Natural killer cell treated with Interleukin-12 subunit alpha and Interleukin-12 subunit beta and Interleukin-15 and Interleukin-18, amount 100 ng/mL, for 72 hours (primary cell): ENCODE measurements at regions not wholly inside any gene's neighbourhood (a gene's known extent, or its start where the extent isn't known, plus 50 kb on each side); places are given as distances from the start of the nearest gene placed in this dataset.
"Not testable (repeated sequence)": the region's sequence is repeated elsewhere in the genome, so short reads cannot be mapped to it uniquely, and the experiment has no call there.

ENCODE experiments used
- ATAC-seq, 2 donors: fragments of 150-1000 bp; cut with Tn5 transposase in 1 of 2; sonication (Bioruptor Pico), chemical (Tn5 transposase) in 1 of 2; 2 replicates each; pipeline ENCODE4 v1.10.0; 2021
- DNase-seq: peaks from one replicate; pipeline ENCODE4 v3.0.0; 2022; ENCODE audit warnings: low spot score
- H3K27ac Mint-ChIP-seq, 2 donors: 1 replicate in 1 of 2; 2 replicates in 1 of 2; pipeline ENCODE4 v1.8.0; 2022; ENCODE audit warnings: mixed read lengths in 2 of 2, mild to moderate bottlenecking in 1 of 2, moderate library complexity in 1 of 2
- H3K27me3 Mint-ChIP-seq, 2 donors: 1 replicate in 1 of 2; 2 replicates in 1 of 2; pipeline ENCODE4 v1.8.0; 2022; ENCODE audit warnings: mixed read lengths in 2 of 2
- H3K36me3 Mint-ChIP-seq: one replicate; pipeline ENCODE4 v1.8.0; 2022; ENCODE audit warnings: mixed read lengths
- H3K4me1 Mint-ChIP-seq, 2 donors: 1 replicate in 1 of 2; 2 replicates in 1 of 2; pipeline ENCODE4 v1.8.0; 2022; ENCODE audit warnings: low read depth in 2 of 2, mixed read lengths in 2 of 2, mild to moderate bottlenecking in 1 of 2
- H3K4me3 Mint-ChIP-seq: one replicate; pipeline ENCODE4 v1.8.0; 2022; ENCODE audit warnings: mixed read lengths
- H3K9me3 Mint-ChIP-seq: 2 replicates; pipeline ENCODE4 v1.8.0; 2022; ENCODE audit warnings: mixed read lengths

GRCh38 chr6:98335594-98335993 lies 498.8 kb upstream of the POU3F2 start:
- Mint-ChIP-seq H3K27me3 (no peaks in the 10 kb centered on the region), H3K4me1 (no peaks in the 10 kb centered on the region), H3K36me3 (no peaks in the 10 kb centered on the region), H3K9me3 (peaks cover 10% of the 10 kb centered on the region), H3K27ac (no peak overlapping the region), H3K4me3 (no peak overlapping the region)
- DNase-seq (no peak), ATAC-seq (no peak)

- Mint-ChIP-seq H3K4me3 (no peak overlapping the region), H3K36me3 (no peaks in the 10 kb centered on the region), H3K9me3 (peaks cover 10% of the 10 kb centered on the region), H3K4me1 (no peaks in the 10 kb centered on the region), H3K27me3 (no peaks in the 10 kb centered on the region), H3K27ac (no peak overlapping the region)
- DNase-seq (no peak), ATAC-seq (no peak)
Measured at GRCh38 chr6:98339506-98339905, 494.9 kb upstream of the POU3F2 start.

- no peak for ATAC-seq
- no peak for DNase-seq
- Mint-ChIP-seq H3K27ac (no peak overlapping the region), H3K4me1 (no peaks in the 10 kb centered on the region), H3K4me3 (no peak overlapping the region), H3K27me3 (no peaks in the 10 kb centered on the region), H3K36me3 (no peaks in the 10 kb centered on the region), H3K9me3 (peaks cover 9% of the 10 kb centered on the region)
Measured at GRCh38 chr6:98343004-98343403, 491.4 kb upstream of the POU3F2 start.

GRCh38 chr6:98343797-98344196 lies 490.6 kb upstream of the POU3F2 start:
- DNase-seq: no peak
- Mint-ChIP-seq H3K27ac (no peak overlapping the region), H3K36me3 (no peaks in the 10 kb centered on the region), H3K27me3 (no peaks in the 10 kb centered on the region), H3K4me3 (no peak overlapping the region), H3K4me1 (no peaks in the 10 kb centered on the region), H3K9me3 (peaks cover 4% of the 10 kb centered on the region)
- ATAC-seq: no peak

- Mint-ChIP-seq H3K36me3 (no peaks in the 10 kb centered on the region), H3K4me3 (no peak overlapping the region), H3K9me3 (peaks cover 2% of the 10 kb centered on the region), H3K4me1 (no peaks in the 10 kb centered on the region), H3K27ac (no peak overlapping the region), H3K27me3 (no peaks in the 10 kb centered on the region)
- DNase-seq (no peak), ATAC-seq (no peak)
Measured at GRCh38 chr6:98352348-98352747, 482.0 kb upstream of the POU3F2 start.

GRCh38 chr6:98358173-98358572 lies 476.2 kb upstream of the POU3F2 start:
- Mint-ChIP-seq H3K9me3 (no peaks in the 10 kb centered on the region), H3K27me3 (no peaks in the 10 kb centered on the region), H3K4me1 (no peaks in the 10 kb centered on the region), H3K27ac (no peak overlapping the region), H3K36me3 (no peaks in the 10 kb centered on the region), H3K4me3 (no peak overlapping the region)
- no peak for DNase-seq
- ATAC-seq: no peak

GRCh38 chr6:98366371-98366770 lies 468.0 kb upstream of the POU3F2 start:
- Mint-ChIP-seq H3K27me3 (no peaks in the 10 kb centered on the region), H3K36me3 (peaks cover 13% of the 10 kb centered on the region)
- ATAC-seq: no peak

GRCh38 chr6:98380589-98380988 lies 453.8 kb upstream of the POU3F2 start:
- Mint-ChIP-seq H3K4me3 (no peak overlapping the region), H3K4me1 (no peaks in the 10 kb centered on the region), H3K36me3 (no peaks in the 10 kb centered on the region), H3K9me3 (peaks cover 9% of the 10 kb centered on the region), H3K27ac (no peak overlapping the region), H3K27me3 (no peaks in the 10 kb centered on the region)
- ATAC-seq (no peak), DNase-seq (no peak)

More at GRCh38 chr6:98366371-98366770, 468.0 kb upstream of the POU3F2 start:
- no peaks in the 10 kb centered on the region for H3K4me1 Mint-ChIP-seq
- no peak for DNase-seq
- no peak overlapping the region for H3K4me3 Mint-ChIP-seq
- H3K27ac Mint-ChIP-seq: no peak overlapping the region
- peaks cover 14% of the 10 kb centered on the region for H3K9me3 Mint-ChIP-seq

GRCh38 chr6:98382246-98382645 lies 452.1 kb upstream of the POU3F2 start:
- no peak overlapping the region for H3K4me3 Mint-ChIP-seq
- ATAC-seq (no peak), DNase-seq (no peak)
- H3K27me3 Mint-ChIP-seq: no peaks in the 10 kb centered on the region
- no peaks in the 10 kb centered on the region for H3K36me3 Mint-ChIP-seq
- no peaks in the 10 kb centered on the region for H3K4me1 Mint-ChIP-seq
- peaks cover 9% of the 10 kb centered on the region for H3K9me3 Mint-ChIP-seq
- H3K27ac Mint-ChIP-seq: no peak overlapping the region

GRCh38 chr6:98384334-98384733 lies 450.0 kb upstream of the POU3F2 start:
- ATAC-seq (no peak), DNase-seq (no peak)
- Mint-ChIP-seq H3K4me1 (no peaks in the 10 kb centered on the region), H3K27ac (no peak overlapping the region), H3K9me3 (peaks cover 6% of the 10 kb centered on the region), H3K36me3 (no peaks in the 10 kb centered on the region), H3K4me3 (no peak overlapping the region), H3K27me3 (no peaks in the 10 kb centered on the region)

GRCh38 chr6:98384801-98385200 lies 449.6 kb upstream of the POU3F2 start:
- Mint-ChIP-seq H3K9me3 (peaks cover 6% of the 10 kb centered on the region), H3K4me3 (no peak overlapping the region), H3K27ac (no peak overlapping the region), H3K4me1 (no peaks in the 10 kb centered on the region), H3K36me3 (no peaks in the 10 kb centered on the region), H3K27me3 (no peaks in the 10 kb centered on the region)
- DNase-seq (no peak), ATAC-seq (no peak)

GRCh38 chr6:98395610-98396166 lies 438.7 kb upstream of the POU3F2 start:
- DNase-seq (no peak), ATAC-seq (no peak)
- Mint-ChIP-seq H3K4me1 (no peaks in the 10 kb centered on the region), H3K27me3 (no peaks in the 10 kb centered on the region), H3K4me3 (no peak overlapping the region), H3K27ac (no peak overlapping the region), H3K36me3 (no peaks in the 10 kb centered on the region), H3K9me3 (peaks cover 5% of the 10 kb centered on the region)

- ATAC-seq (no peak), DNase-seq (no peak)
- Mint-ChIP-seq H3K36me3 (peaks cover 13% of the 10 kb centered on the region), H3K27me3 (no peaks in the 10 kb centered on the region), H3K9me3 (peaks cover 23% of the 10 kb centered on the region), H3K4me1 (no peaks in the 10 kb centered on the region), H3K27ac (no peak overlapping the region), H3K4me3 (no peak overlapping the region)
Measured at GRCh38 chr6:98416027-98416426, 418.3 kb upstream of the POU3F2 start.

GRCh38 chr6:98416497-98417158 lies 417.7 kb upstream of the POU3F2 start:
- not testable (repeated sequence) for H3K27ac Mint-ChIP-seq, H3K27me3 Mint-ChIP-seq, ATAC-seq, H3K4me3 Mint-ChIP-seq, H3K4me1 Mint-ChIP-seq, DNase-seq
- H3K36me3 Mint-ChIP-seq: peaks cover 10% of the 10 kb centered on the region
- peaks cover 20% of the 10 kb centered on the region for H3K9me3 Mint-ChIP-seq
